Thyroid gland (tissue), 4 donors: ENCODE measurements at regions not wholly inside any gene's neighbourhood (a gene's known extent, or its start where the extent isn't known, plus 50 kb on each side); places are given as distances from the start of the nearest gene placed in this dataset.

Source experiments
- POLR2A ChIP-seq, 2 donors: fragments of 450-650 bp; IDR thresholded peaks; one replicate each; pipeline ENCODE4 v1.6.1; 2017; ENCODE audit warnings: antibody characterized with exemption in 2 of 2, mild to moderate bottlenecking in 2 of 2, moderate library complexity in 1 of 2
- TF ChIP-seq, protein P1 (sequence below), 6 experiments: fragments of 200-600 bp in 3 of 6; fragments of 450-650 bp in 3 of 6; sonication (generic) in 3 of 6; IDR thresholded peaks; one replicate each; pipeline ENCODE4 v1.5.1; 2016 to 2019; ENCODE audit warnings: antibody characterized with exemption in 6 of 6, mild to moderate bottlenecking in 2 of 6, inconsistent platforms in 1 of 6, moderate library complexity in 1 of 6

DNA sequence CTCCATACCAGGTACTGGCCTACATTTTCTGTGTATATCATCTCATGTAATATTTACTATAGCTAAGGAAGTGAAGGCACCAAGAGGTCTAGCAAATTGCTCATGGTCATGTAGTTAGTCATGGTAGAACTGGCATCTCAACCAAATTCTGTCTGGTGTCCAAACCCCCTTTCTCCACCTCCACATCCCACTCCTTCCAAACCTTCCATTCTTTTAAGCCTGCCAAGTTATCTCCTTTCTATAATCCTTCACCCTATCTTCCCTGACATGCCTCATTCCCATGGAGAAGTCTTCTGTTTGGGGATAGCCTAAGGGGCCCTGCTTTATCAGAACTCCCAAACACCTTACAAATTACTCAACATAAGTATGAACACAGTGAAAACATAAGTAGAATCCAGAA is 196.2 kb upstream of the HMGA2 start:
- TF ChIP-seq, protein P1, sequence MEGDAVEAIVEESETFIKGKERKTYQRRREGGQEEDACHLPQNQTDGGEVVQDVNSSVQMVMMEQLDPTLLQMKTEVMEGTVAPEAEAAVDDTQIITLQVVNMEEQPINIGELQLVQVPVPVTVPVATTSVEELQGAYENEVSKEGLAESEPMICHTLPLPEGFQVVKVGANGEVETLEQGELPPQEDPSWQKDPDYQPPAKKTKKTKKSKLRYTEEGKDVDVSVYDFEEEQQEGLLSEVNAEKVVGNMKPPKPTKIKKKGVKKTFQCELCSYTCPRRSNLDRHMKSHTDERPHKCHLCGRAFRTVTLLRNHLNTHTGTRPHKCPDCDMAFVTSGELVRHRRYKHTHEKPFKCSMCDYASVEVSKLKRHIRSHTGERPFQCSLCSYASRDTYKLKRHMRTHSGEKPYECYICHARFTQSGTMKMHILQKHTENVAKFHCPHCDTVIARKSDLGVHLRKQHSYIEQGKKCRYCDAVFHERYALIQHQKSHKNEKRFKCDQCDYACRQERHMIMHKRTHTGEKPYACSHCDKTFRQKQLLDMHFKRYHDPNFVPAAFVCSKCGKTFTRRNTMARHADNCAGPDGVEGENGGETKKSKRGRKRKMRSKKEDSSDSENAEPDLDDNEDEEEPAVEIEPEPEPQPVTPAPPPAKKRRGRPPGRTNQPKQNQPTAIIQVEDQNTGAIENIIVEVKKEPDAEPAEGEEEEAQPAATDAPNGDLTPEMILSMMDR (IDR thresholded peaks at IDR 0.05): no peak
- no peak for TF ChIP-seq POLR2A (IDR thresholded peaks at IDR 0.05)
